CD4-positive, alpha-beta memory T cell (primary cell): ENCODE measurements at regions not wholly inside any gene's neighbourhood (a gene's known extent, or its start where the extent isn't known, plus 50 kb on each side); places are given as distances from the start of the nearest gene placed in this dataset.

Experiments
- CTCF ChIA-PET: fragments of 350-600 bp; sonication (Branson Sonifier 250); formaldehyde crosslinking; loops from one replicate; lab custom pipeline; 2021; ENCODE audit warnings: inconsistent platforms; ENCODE audit not compliant: partially characterized antibody; lab: Charles Lee
- POLR2A ChIA-PET: fragments of 350-600 bp; sonication (Branson Sonifier 250); formaldehyde crosslinking; loops from one replicate; lab custom pipeline; 2021; ENCODE audit not compliant: partially characterized antibody; lab: Charles Lee
- DNase-seq, 5 donors: peaks; one replicate each; pipeline versions ENCODE4 v3.0.0 to v3.0.0-alpha.2; 2020 to 2022; ENCODE audit warnings: mixed read lengths in 1 of 5
- H3K27ac ChIP-seq: one replicate; pipeline ENCODE4 v1.7.0; 2013; ENCODE audit warnings: low read depth, low read length
- H3K27me3 ChIP-seq: 2 replicates; pipeline ENCODE4 v1.7.0; 2013; ENCODE audit warnings: mild to moderate bottlenecking, low read length, moderate library complexity; ENCODE audit not compliant: insufficient read depth
- H3K36me3 ChIP-seq: 2 replicates; pipeline ENCODE4 v1.7.0; 2013; ENCODE audit warnings: mild to moderate bottlenecking, low read length, moderate library complexity; ENCODE audit not compliant: insufficient read depth
- H3K4me1 ChIP-seq: 2 replicates; pipeline ENCODE4 v1.7.0; 2013; ENCODE audit warnings: mild to moderate bottlenecking, low read length, moderate library complexity; ENCODE audit not compliant: insufficient read depth
- H3K4me3 ChIP-seq, 2 donors: one replicate each; pipeline ENCODE4 v1.7.0; 2013; ENCODE audit warnings: low read length in 2 of 2, mild to moderate bottlenecking in 1 of 2
- H3K9me3 ChIP-seq, 2 donors: one replicate each; pipeline ENCODE4 v1.7.0; 2013; ENCODE audit warnings: low read length in 2 of 2, control low read depth in 1 of 2; ENCODE audit not compliant: control insufficient read depth in 1 of 2
- H3K27ac Mint-ChIP-seq, 7 donors: one replicate each; pipeline ENCODE4 v1.8.0; 2020 to 2021; ENCODE audit warnings: mixed read lengths in 7 of 7, mild to moderate bottlenecking in 6 of 7, inconsistent platforms in 3 of 7, moderate library complexity in 3 of 7
- H3K27me3 Mint-ChIP-seq, 2 donors: one replicate each; pipeline ENCODE4 v1.8.0; 2020 to 2021; ENCODE audit warnings: mixed read lengths in 2 of 2
- H3K36me3 Mint-ChIP-seq, 2 donors: one replicate each; pipeline ENCODE4 v1.8.0; 2020 to 2021; ENCODE audit warnings: mixed read lengths in 2 of 2, inconsistent platforms in 1 of 2, mild to moderate bottlenecking in 1 of 2
- H3K4me1 Mint-ChIP-seq, 4 donors: one replicate each; pipeline ENCODE4 v1.8.0; 2020 to 2021; ENCODE audit warnings: mixed read lengths in 4 of 4, mild to moderate bottlenecking in 1 of 4
- H3K4me3 Mint-ChIP-seq, 8 donors: one replicate each; pipeline ENCODE4 v1.8.0; 2020 to 2021; ENCODE audit warnings: mixed read lengths in 8 of 8, mild to moderate bottlenecking in 7 of 8, moderate library complexity in 6 of 8, inconsistent platforms in 3 of 8
- H3K9me3 Mint-ChIP-seq, 8 donors: one replicate each; pipeline ENCODE4 v1.8.0; 2020 to 2021; ENCODE audit warnings: mixed read lengths in 8 of 8, mild to moderate bottlenecking in 5 of 8, inconsistent platforms in 3 of 8, moderate library complexity in 1 of 8
- intact Hi-C: fragments of 100-400 bp; cut with micrococcal nuclease; formaldehyde crosslinking; loops from one replicate; pipeline ENCODE4 v1.15.1; 2023

DNA sequence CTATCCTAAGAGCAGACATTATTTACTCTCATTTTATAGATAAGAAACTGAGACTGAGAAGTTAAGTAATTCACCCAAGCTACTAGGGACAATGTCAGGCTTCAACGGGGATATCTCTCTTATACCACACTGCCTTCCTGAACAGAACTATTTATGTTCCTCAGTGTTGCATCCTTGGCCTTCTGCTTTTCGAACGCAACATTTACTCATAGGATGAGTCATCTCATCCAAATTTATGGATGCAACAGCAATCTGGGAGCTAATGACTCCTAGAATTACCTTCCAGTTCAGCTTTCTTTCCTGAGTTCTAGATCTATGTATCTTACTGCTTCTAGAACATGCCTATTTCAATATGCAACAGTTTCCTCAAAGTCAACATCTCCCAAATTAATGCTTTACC is 103.6 kb upstream of the PAM start:
- H3K4me1 ChIP-seq = no peaks in the 10 kb centered on the region
- intact Hi-C loops = no loop called here
- H3K27me3 ChIP-seq = no peaks in the 10 kb centered on the region
- H3K4me3 Mint-ChIP-seq = no peak overlapping the region
- no peaks in the 10 kb centered on the region for H3K4me1 Mint-ChIP-seq
- no peak for DNase-seq
- no peaks in the 10 kb centered on the region for H3K9me3 ChIP-seq
- H3K36me3 Mint-ChIP-seq = no peaks in the 10 kb centered on the region
- no peak overlapping the region for H3K27ac Mint-ChIP-seq
- H3K27ac ChIP-seq = no peak overlapping the region
- H3K9me3 Mint-ChIP-seq = peaks cover 0 to 5% (median 0%) of the 10 kb centered on the region in 8 donors
- H3K36me3 ChIP-seq = no peaks in the 10 kb centered on the region
- ChIA-PET POLR2A (no interaction called here), CTCF (no interaction called here)
- peaks cover 8 to 9% of the 10 kb centered on the region in 2 donors for H3K27me3 Mint-ChIP-seq
- H3K4me3 ChIP-seq = no peak overlapping the region

DNA sequence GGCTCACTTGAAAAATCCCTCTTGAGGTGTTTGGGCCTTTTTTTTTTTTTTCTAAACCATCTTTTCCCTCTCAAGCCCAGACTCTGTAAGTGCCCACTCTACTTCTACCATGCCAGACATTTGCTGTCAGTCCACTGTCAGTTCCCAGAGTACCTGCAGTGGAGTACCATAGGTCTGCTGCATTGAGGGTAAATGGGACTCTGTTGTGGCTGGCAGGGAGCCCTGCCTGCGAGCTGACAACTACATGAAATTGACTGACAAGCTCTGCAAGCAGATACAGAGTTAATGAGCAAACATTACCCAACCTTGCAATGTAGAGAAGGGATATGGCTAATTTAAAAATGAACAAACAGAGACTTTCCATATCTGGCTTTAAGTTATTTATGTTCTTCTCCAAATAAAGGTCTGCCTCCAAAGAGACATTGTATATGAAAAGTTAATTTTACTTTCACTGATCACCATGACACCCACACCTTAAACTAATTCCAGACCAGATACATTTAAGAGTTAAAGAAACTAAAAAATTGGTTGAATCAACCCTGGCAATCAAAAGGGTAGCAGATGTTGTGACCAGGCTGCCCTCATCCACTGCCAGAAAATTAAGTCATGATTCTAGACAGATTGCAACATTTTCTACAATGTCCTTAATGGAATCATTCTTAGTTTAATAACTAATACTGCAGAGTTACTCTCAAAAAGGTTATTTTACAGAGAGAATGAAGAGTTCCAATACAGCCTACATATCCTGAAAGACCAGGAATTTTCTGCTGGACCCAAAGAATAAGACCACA is 100.4 kb upstream of the PAM start:
- DNase-seq = no peak
- Mint-ChIP-seq H3K27ac (no peak overlapping the region), H3K36me3 (no peaks in the 10 kb centered on the region), H3K4me1 (no peaks in the 10 kb centered on the region), H3K9me3 (no peaks in the 10 kb centered on the region), H3K4me3 (no peak overlapping the region), H3K27me3 (peaks cover 11 to 12% of the 10 kb centered on the region in 2 donors)
- no peaks in the 10 kb centered on the region for H3K36me3 ChIP-seq
- intact Hi-C loops = no loop called here
- no peak overlapping the region for H3K4me3 ChIP-seq
- POLR2A ChIA-PET = no interaction called here
- H3K27me3 ChIP-seq = no peaks in the 10 kb centered on the region
- H3K9me3 ChIP-seq = no peaks in the 10 kb centered on the region
- H3K27ac ChIP-seq = no peak overlapping the region
- CTCF ChIA-PET = no interaction called here
- no peaks in the 10 kb centered on the region for H3K4me1 ChIP-seq

DNA sequence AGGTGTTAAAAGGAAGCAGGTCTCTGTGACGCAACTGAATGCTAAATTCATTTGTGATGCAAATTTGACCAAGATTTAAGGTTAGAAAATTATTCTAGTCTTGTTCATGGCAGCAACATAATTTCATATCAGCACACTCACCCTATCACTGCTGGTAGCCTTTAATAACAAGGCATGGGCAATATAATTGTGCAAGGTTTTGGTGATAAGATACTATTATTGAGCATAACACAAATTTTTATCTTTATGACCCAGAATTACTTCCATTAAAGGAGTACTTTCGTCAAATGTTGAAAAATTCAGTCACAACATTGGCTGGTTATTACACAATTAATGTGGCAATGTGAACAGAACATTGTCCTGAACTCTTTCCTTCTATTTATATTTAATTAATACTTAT is 96.0 kb upstream of the PAM start:
- no peak for DNase-seq
- no peaks in the 10 kb centered on the region for H3K36me3 Mint-ChIP-seq
- Histone ChIP-seq H3K27ac (no peak overlapping the region), H3K36me3 (no peaks in the 10 kb centered on the region), H3K4me3 (no peak overlapping the region), H3K9me3 (no peaks in the 10 kb centered on the region), H3K27me3 (no peaks in the 10 kb centered on the region), H3K4me1 (no peaks in the 10 kb centered on the region)
- H3K4me3 Mint-ChIP-seq = no peak overlapping the region
- no peaks in the 10 kb centered on the region for H3K9me3 Mint-ChIP-seq
- H3K4me1 Mint-ChIP-seq = no peaks in the 10 kb centered on the region
- H3K27me3 Mint-ChIP-seq = peaks cover 9% of the 10 kb centered on the region in 2 donors
- intact Hi-C loops = no loop called here
- ChIA-PET POLR2A (no interaction called here), CTCF (no interaction called here)
- H3K27ac Mint-ChIP-seq = no peak overlapping the region

DNA sequence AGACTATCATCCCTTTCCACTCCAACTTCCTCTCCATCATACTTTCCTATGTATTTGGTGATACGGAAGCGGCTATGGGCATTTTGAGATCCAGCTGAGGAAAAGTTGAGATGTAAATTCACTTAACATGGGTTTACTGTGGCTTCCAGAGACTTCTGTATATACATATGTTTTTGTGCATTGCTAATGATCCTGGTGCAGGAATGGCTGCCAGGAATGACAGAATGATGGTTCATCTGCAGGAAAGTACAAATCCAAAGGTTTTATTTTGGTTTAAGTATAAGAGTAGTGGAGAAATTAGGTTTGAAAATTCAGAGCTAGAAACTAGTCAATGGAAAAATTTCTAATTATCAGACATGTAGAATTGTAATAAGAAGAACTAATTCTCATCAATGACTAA is 95.0 kb upstream of the PAM start:
- ChIA-PET CTCF (interaction anchor here (0.6 kb wide), 1 partner anchor 758 kb away, joined by 3 read pairs; no protein-coding TSS in a partner anchor), POLR2A (no interaction called here)
- intact Hi-C loops = no loop called here

DNA sequence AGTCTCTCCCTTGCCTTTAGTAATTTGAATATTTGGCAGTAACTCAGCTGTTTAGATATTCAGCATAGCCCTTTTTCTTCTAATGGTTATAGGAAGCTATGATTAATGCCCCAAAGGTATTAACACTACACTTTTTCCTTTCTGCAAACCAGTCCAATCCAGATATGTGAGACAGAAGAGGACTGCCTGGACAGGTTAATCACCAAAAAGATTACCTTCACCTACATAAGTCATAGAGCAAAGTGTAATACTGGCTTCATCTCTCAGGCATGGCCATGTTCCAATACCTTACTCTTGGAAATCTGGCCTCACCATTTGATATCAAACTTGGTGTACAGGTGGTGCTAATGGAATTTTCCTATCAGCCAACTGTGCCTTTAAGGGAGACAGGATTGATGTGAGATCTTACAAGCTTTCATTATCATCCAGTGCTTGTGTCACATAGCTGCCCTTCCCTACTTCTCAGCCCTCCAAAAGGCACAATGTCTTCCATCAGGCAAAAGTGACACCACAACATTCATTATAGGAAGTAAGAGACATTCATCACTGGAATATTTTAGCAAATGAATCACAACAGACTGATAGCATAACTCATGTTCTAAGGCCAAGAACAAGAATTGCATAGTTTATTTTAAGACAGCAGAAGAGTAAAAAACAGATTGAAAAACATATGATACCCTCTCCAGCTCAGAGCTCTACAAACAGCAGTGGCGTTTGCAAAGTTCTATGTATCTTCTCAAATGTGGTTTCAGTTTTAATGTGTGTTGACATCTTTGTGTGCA is 91.2 kb upstream of the PAM start:
- no peaks in the 10 kb centered on the region for H3K9me3 ChIP-seq
- no peaks in the 10 kb centered on the region for H3K36me3 ChIP-seq
- Mint-ChIP-seq H3K27ac (no peak overlapping the region), H3K36me3 (no peaks in the 10 kb centered on the region), H3K27me3 (peaks cover under 1 to 3% of the 10 kb centered on the region in 2 donors), H3K4me3 (no peak overlapping the region), H3K9me3 (no peaks in the 10 kb centered on the region), H3K4me1 (no peaks in the 10 kb centered on the region)
- no peaks in the 10 kb centered on the region for H3K4me1 ChIP-seq
- H3K27ac ChIP-seq = no peak overlapping the region
- no peak overlapping the region for H3K4me3 ChIP-seq
- DNase-seq = no peak
- ChIA-PET POLR2A (no interaction called here), CTCF (no interaction called here)
- intact Hi-C loops = no loop called here
- H3K27me3 ChIP-seq = no peaks in the 10 kb centered on the region

More for the DNA sequence above, 95.0 kb upstream of the PAM start:
- Histone ChIP-seq H3K4me3 (no peak overlapping the region), H3K9me3 (no peaks in the 10 kb centered on the region), H3K27me3 (no peaks in the 10 kb centered on the region), H3K4me1 (no peaks in the 10 kb centered on the region), H3K27ac (no peak overlapping the region), H3K36me3 (no peaks in the 10 kb centered on the region)
- no peaks in the 10 kb centered on the region for H3K9me3 Mint-ChIP-seq
- no peaks in the 10 kb centered on the region for H3K36me3 Mint-ChIP-seq
- H3K27ac Mint-ChIP-seq = no peak overlapping the region
- H3K4me3 Mint-ChIP-seq = no peak overlapping the region
- no peak for DNase-seq
- H3K27me3 Mint-ChIP-seq = peaks cover 4 to 6% of the 10 kb centered on the region in 2 donors
- no peaks in the 10 kb centered on the region for H3K4me1 Mint-ChIP-seq

DNA sequence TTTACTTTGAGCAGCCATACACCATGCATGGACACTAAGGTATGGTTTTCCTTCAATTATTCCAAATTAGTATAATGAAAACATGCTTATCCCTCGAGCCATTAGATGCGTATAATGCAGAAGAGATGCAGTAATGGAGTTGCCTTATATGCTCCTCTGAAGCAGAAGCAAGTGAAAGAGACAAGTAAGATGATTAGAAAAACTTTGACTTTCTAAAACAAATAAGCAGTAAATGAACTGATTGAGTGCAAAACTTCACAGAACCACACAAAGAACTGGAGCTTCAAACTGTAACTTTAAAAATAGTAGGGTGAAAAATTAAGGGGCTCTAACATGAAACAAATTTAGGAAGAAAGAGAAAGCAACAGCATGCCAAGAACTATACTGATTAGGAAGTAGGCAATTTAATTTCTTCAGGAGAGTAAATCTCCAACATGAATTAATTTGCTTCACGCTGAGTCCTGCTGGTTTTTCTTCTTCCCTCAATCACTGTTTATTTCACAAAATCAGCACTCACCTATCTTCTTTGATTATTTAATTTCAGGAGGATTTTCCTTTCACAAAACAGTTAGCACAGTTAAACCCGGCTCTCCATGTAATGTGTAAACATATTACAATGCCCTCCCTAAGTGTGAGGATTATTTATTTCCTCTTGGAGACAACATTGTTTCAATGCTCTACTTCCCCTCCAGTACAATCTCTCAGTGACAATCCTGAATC is 90.3 kb upstream of the PAM start:
- H3K9me3 Mint-ChIP-seq = no peaks in the 10 kb centered on the region
- CTCF ChIA-PET = no interaction called here
- peaks cover 2 to 3% of the 10 kb centered on the region in 2 donors for H3K27me3 Mint-ChIP-seq
- no peaks in the 10 kb centered on the region for H3K4me1 Mint-ChIP-seq
- intact Hi-C loops = no loop called here
- Histone ChIP-seq H3K4me3 (no peak overlapping the region), H3K27ac (no peak overlapping the region), H3K36me3 (no peaks in the 10 kb centered on the region), H3K9me3 (no peaks in the 10 kb centered on the region), H3K4me1 (no peaks in the 10 kb centered on the region), H3K27me3 (no peaks in the 10 kb centered on the region)
- no peak for DNase-seq
- no peak overlapping the region for H3K4me3 Mint-ChIP-seq
- POLR2A ChIA-PET = no interaction called here
- no peak overlapping the region for H3K27ac Mint-ChIP-seq
- no peaks in the 10 kb centered on the region for H3K36me3 Mint-ChIP-seq
